ENCODE measurements at regions not wholly inside any gene's neighbourhood (a gene's known extent, or its start where the extent isn't known, plus 50 kb on each side); places are given as distances from the start of the nearest gene placed in this dataset.

- H3K36me3 ChIP-seq = no peaks in the 10 kb centered on the region
- DNase-seq (no peak), ATAC-seq (no peak)
- no peak overlapping the region for H3K27ac ChIP-seq
- in situ Hi-C loops (cut with MboI; ENCODE audit: low sequenced_read_pairs in 4 of 4) = no loop called here
- TF ChIP-seq CTCF (IDR thresholded peaks at IDR 0.05 in 4 of 5, conservative IDR thresholded peaks at IDR 0.05 in 1 of 5) (no peak), POLR2A (IDR thresholded peaks at IDR 0.05) (no peak)
- H3K9me3 ChIP-seq = no peaks in the 10 kb centered on the region
- H3K4me1 ChIP-seq = peaks cover 9 to 11% of the 10 kb centered on the region in 2 donors
- no peaks in the 10 kb centered on the region for H3K27me3 ChIP-seq
- H3K4me3 ChIP-seq = no peak overlapping the region
- intact Hi-C loops (cut with DNase I; ENCODE audit: low total_unique reads) = no loop called here
Measured at GRCh38 chr10:78555128-78555527, 513.6 kb upstream of the ZMIZ1 start.

GRCh38 chr10:78556705-78557432 lies 511.9 kb upstream of the ZMIZ1 start:
- H3K9me3 ChIP-seq = no peaks in the 10 kb centered on the region
- H3K27me3 ChIP-seq = no peaks in the 10 kb centered on the region
- intact Hi-C loops (cut with DNase I; ENCODE audit: low total_unique reads) (no loop called here), in situ Hi-C loops (cut with MboI; ENCODE audit: low sequenced_read_pairs in 4 of 4) (no loop called here)
- no peak overlapping the region for H3K27ac ChIP-seq
- peaks cover 6 to 8% of the 10 kb centered on the region in 2 donors for H3K4me1 ChIP-seq
- H3K36me3 ChIP-seq = no peaks in the 10 kb centered on the region
- ATAC-seq (no peak), DNase-seq (no peak)
- TF ChIP-seq CTCF (IDR thresholded peaks at IDR 0.05 in 4 of 5, conservative IDR thresholded peaks at IDR 0.05 in 1 of 5) (no peak), POLR2A (IDR thresholded peaks at IDR 0.05) (no peak)
- H3K4me3 ChIP-seq = no peak overlapping the region

- no peaks in the 10 kb centered on the region for H3K9me3 ChIP-seq
- no peaks in the 10 kb centered on the region for H3K36me3 ChIP-seq
- H3K27me3 ChIP-seq = no peaks in the 10 kb centered on the region
- TF ChIP-seq CTCF (IDR thresholded peaks at IDR 0.05 in 4 of 5, conservative IDR thresholded peaks at IDR 0.05 in 1 of 5) (no peak), POLR2A (IDR thresholded peaks at IDR 0.05) (no peak)
- in situ Hi-C loops (cut with MboI; ENCODE audit: low sequenced_read_pairs in 4 of 4) = no loop called here
- H3K4me1 ChIP-seq = peaks cover 6 to 7% of the 10 kb centered on the region in 2 donors
- no peak overlapping the region for H3K27ac ChIP-seq
- DNase-seq (no peak), ATAC-seq (no peak)
- intact Hi-C loops (cut with DNase I; ENCODE audit: low total_unique reads) = no loop called here
- no peak overlapping the region for H3K4me3 ChIP-seq
Measured at GRCh38 chr10:78557433-78557925, 511.3 kb upstream of the ZMIZ1 start.

GRCh38 chr10:78559661-78560340 lies 509.0 kb upstream of the ZMIZ1 start:
- DNase-seq (no peak), ATAC-seq (no peak)
- intact Hi-C loops (cut with DNase I; ENCODE audit: low total_unique reads) (no loop called here), in situ Hi-C loops (cut with MboI; ENCODE audit: low sequenced_read_pairs in 4 of 4) (no loop called here)
- no peak overlapping the region for H3K4me3 ChIP-seq
- no peaks in the 10 kb centered on the region for H3K36me3 ChIP-seq
- H3K4me1 ChIP-seq = peaks cover 6 to 7% of the 10 kb centered on the region in 2 donors
- no peaks in the 10 kb centered on the region for H3K9me3 ChIP-seq
- H3K27ac ChIP-seq = no peak overlapping the region
- H3K27me3 ChIP-seq = no peaks in the 10 kb centered on the region
- TF ChIP-seq CTCF (IDR thresholded peaks at IDR 0.05 in 4 of 5, conservative IDR thresholded peaks at IDR 0.05 in 1 of 5) (no peak), POLR2A (IDR thresholded peaks at IDR 0.05) (no peak)

All from gastrocnemius medialis (tissue), 4 donors.